Nephron progenitor cell (in vitro differentiated cells): ENCODE measurements at regions not wholly inside any gene's neighbourhood (a gene's known extent, or its start where the extent isn't known, plus 50 kb on each side); places are given as distances from the start of the nearest gene placed in this dataset.

ENCODE experiments used
- DNase-seq: peaks from one replicate; pipeline ENCODE4 v3.0.0; 2021
- H3K27ac Mint-ChIP-seq: 2 replicates; pipeline ENCODE4 v1.8.0; 2021; ENCODE audit warnings: mild to moderate bottlenecking, moderate library complexity, mixed read lengths
- H3K27me3 Mint-ChIP-seq: 2 replicates; pipeline ENCODE4 v1.8.0; 2021; ENCODE audit warnings: mild to moderate bottlenecking, low read depth, mixed read lengths; ENCODE audit not compliant: poor library complexity
- H3K36me3 Mint-ChIP-seq: 2 replicates; pipeline ENCODE4 v1.8.0; 2021; ENCODE audit warnings: low read depth, mixed read lengths
- H3K4me1 Mint-ChIP-seq: 2 replicates; pipeline ENCODE4 v1.8.0; 2021; ENCODE audit warnings: mixed read lengths
- H3K4me3 Mint-ChIP-seq: 2 replicates; pipeline ENCODE4 v1.8.0; 2021; ENCODE audit warnings: mild to moderate bottlenecking, moderate library complexity, mixed read lengths
- H3K9me3 Mint-ChIP-seq: 2 replicates; pipeline ENCODE4 v1.8.0; 2021; ENCODE audit warnings: mild to moderate bottlenecking, moderate library complexity, mixed read lengths
- TF ChIP-seq, protein P1 (sequence below): fragments of 200-600 bp; sonication (generic); IDR thresholded peaks from 2 replicates; pipeline ENCODE4 v1.5.0; 2021; ENCODE audit warnings: antibody characterized with exemption

- peak overlapping the region; percentile 35 for H3K4me3 Mint-ChIP-seq
- TF ChIP-seq, protein P1, sequence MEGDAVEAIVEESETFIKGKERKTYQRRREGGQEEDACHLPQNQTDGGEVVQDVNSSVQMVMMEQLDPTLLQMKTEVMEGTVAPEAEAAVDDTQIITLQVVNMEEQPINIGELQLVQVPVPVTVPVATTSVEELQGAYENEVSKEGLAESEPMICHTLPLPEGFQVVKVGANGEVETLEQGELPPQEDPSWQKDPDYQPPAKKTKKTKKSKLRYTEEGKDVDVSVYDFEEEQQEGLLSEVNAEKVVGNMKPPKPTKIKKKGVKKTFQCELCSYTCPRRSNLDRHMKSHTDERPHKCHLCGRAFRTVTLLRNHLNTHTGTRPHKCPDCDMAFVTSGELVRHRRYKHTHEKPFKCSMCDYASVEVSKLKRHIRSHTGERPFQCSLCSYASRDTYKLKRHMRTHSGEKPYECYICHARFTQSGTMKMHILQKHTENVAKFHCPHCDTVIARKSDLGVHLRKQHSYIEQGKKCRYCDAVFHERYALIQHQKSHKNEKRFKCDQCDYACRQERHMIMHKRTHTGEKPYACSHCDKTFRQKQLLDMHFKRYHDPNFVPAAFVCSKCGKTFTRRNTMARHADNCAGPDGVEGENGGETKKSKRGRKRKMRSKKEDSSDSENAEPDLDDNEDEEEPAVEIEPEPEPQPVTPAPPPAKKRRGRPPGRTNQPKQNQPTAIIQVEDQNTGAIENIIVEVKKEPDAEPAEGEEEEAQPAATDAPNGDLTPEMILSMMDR: peak; percentile 88
- DNase-seq: peak; percentile 80
- H3K4me1 Mint-ChIP-seq: peaks cover 40% of the 10 kb centered on the region
- no peaks in the 10 kb centered on the region for H3K27me3 Mint-ChIP-seq
- no peak overlapping the region for H3K27ac Mint-ChIP-seq
- no peaks in the 10 kb centered on the region for H3K9me3 Mint-ChIP-seq
- H3K36me3 Mint-ChIP-seq: no peaks in the 10 kb centered on the region
These were observed 56.6 kb upstream of the CCN6 start for GRCh38 chr6:111997078-111997852.

GRCh38 chr6:111997853-111998208 is 56.1 kb upstream of the CCN6 start:
- Mint-ChIP-seq H3K27ac (no peak overlapping the region), H3K4me1 (peaks cover 40% of the 10 kb centered on the region), H3K4me3 (peak overlapping the region; percentile 25), H3K27me3 (no peaks in the 10 kb centered on the region), H3K9me3 (no peaks in the 10 kb centered on the region), H3K36me3 (no peaks in the 10 kb centered on the region)
- DNase-seq: no peak
- TF ChIP-seq, protein P1: no peak

DNA sequence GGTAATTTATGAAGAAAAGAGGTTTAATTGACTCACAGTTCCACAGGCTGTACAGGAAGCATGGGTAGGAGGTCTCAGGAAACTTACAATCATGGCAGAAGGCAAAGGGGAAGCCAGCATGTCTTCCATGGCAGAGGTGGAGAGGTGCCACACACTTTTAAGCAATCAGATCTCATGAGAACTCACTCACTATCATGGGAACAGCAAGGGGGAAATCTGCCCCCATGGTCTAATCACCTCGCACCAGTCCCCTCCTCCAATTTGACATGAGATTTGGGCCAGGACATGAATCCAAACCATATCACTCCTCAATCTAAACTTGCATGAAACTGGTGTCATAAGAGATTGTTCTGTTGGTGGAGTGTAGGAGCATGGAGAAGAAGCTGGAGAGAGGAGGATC is 51.6 kb upstream of the CCN6 start:
- Mint-ChIP-seq H3K36me3 (no peaks in the 10 kb centered on the region), H3K27me3 (no peaks in the 10 kb centered on the region), H3K27ac (no peak overlapping the region), H3K4me3 (no peak overlapping the region), H3K4me1 (peaks cover 22% of the 10 kb centered on the region), H3K9me3 (no peaks in the 10 kb centered on the region)
- TF ChIP-seq, protein P1: no peak
- DNase-seq: no peak
